Omental fat pad (tissue), 3 donors: ENCODE measurements at regions not wholly inside any gene's neighbourhood (a gene's known extent, or its start where the extent isn't known, plus 50 kb on each side); places are given as distances from the start of the nearest gene placed in this dataset. TPM values are rescaled to one million over a fixed set of nuclear protein-coding genes. Genes with fewer than 3 reads are reported as not detected.
"Not testable (repeated sequence)": the region's sequence is repeated elsewhere in the genome, so short reads cannot be mapped to it uniquely, and the experiment has no call there.

Source experiments
- ATAC-seq: fragments of 150-250 bp; one replicate; pipeline ENCODE4 v1.9.1; 2016; ENCODE audit warnings: mild to moderate bottlenecking, moderate library complexity; ENCODE audit not compliant: low FRiP score
- DNase-seq: peaks from one replicate; pipeline ENCODE4 v3.0.0-alpha.2; 2019; ENCODE audit warnings: low spot score
- small RNA-seq: library from RNA; depleted of rRNA; stranded (forward); fragments of <200 nt; gene quantifications from one replicate; pipeline ENCODE3, GENCODE V24; 2016
- TF ChIP-seq, protein P1 (sequence below), 3 donors: fragments of 450-650 bp; IDR thresholded peaks; one replicate each; pipeline ENCODE4 v1.5.1; 2016 to 2017; ENCODE audit warnings: antibody characterized with exemption in 3 of 3, mild to moderate bottlenecking in 3 of 3, moderate library complexity in 2 of 3

DNA sequence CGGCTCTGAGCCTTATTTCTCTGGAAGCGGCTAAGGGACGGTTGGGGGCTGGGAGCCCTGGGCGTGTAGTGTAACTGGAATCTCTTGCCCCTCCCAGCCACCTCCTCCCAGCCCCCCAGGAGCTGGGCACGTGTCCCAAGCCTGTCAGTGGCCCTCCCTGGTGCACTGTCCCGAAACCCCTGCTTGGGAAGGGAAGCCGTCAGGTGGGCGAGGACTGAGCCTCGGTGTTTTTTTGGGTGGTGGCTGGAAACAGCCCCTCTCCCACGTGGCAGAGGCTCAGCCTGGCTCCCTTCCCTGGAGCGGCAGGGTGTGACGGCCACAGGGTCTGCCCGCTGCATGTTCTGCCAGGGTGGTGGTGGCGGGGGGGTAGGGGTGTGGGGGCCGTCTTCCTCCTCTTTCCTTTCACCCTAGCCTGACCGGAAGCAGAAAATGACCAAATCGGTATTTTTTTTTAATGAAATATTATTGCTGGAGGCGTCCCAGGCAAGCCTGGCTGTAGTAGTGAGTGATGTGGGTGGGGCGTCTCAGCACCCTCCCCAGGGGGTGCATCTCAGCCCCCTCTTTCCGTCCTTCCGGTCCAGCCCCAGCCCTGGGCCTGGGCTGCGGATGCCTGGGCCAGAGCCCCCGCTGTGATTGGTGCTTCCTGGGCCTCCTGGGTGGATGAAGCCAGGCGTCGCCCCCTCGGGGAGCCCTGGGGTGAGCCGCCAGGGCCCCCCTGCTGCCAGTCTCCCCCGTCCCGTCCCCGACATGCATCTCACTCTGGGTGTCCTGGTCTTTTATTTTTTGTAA is 58.8 kb upstream of the GOLGA8A start:
- TF ChIP-seq, protein P1, sequence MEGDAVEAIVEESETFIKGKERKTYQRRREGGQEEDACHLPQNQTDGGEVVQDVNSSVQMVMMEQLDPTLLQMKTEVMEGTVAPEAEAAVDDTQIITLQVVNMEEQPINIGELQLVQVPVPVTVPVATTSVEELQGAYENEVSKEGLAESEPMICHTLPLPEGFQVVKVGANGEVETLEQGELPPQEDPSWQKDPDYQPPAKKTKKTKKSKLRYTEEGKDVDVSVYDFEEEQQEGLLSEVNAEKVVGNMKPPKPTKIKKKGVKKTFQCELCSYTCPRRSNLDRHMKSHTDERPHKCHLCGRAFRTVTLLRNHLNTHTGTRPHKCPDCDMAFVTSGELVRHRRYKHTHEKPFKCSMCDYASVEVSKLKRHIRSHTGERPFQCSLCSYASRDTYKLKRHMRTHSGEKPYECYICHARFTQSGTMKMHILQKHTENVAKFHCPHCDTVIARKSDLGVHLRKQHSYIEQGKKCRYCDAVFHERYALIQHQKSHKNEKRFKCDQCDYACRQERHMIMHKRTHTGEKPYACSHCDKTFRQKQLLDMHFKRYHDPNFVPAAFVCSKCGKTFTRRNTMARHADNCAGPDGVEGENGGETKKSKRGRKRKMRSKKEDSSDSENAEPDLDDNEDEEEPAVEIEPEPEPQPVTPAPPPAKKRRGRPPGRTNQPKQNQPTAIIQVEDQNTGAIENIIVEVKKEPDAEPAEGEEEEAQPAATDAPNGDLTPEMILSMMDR (IDR thresholded peaks at IDR 0.05): no peak
- DNase-seq: no peak
- no peak for ATAC-seq

DNA sequence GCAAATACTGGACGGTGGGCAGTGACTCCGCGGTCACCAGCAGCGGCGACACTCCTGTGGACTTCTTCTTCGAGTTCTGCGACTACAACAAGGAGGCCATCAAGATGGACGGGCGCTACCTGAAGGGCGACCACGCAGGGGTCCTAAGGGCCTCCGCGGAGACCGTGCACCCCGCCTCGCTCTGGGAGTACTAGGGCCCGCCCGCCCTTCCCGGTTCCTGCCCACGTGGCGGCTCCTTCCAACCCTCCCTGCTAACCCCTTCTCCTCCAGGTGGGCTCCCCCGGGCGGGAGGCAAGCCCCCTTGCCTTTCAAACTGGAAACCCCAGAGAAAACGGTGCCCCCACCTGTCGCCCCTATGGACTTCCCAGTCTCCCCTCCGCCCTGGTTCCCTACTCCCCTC is 58.1 kb upstream of the GOLGA8A start:
- DNase-seq, ATAC-seq: not testable (repeated sequence)

DNA sequence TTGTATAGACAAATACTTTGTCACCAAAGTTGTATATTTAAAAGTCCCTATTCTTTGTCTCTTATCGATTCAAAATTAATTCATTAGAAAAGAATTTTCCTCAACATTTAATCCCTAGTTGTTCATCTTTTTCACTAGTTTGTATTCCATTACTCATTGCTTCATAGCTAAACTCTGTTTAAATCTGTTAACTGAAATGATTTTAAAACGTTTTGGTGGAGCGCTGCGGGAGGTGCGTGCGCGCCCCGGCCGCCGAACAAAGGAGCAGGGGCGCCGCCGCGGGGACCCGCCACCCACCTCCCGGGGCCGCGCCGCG is 56.4 kb upstream of the GOLGA8A start:
- DNase-seq: no peak
- TF ChIP-seq, protein P1 (IDR thresholded peaks at IDR 0.05): no peak
- no peak for ATAC-seq

DNA sequence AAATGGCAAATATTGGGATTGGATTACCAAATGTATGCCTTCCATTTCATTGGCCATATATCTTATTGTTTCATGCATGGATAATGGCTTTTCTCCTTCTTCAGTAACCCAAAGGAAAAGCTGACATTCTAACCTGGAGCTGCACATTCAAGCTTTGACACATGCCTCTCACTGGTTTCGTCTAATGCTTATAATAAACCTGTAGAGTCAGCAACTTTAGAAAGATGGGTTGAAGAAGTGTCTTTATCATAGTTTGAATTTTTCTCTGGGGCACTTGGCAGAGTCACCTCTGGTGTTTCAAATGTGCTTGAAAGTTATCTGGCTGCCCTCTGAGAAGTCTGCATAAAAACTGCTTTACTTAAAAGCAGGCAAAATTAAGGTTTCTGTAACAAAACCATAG is 55.4 kb upstream of the GOLGA8A start:
- TF ChIP-seq, protein P1 (IDR thresholded peaks at IDR 0.05): no peak
- DNase-seq (no peak), ATAC-seq (no peak)

DNA sequence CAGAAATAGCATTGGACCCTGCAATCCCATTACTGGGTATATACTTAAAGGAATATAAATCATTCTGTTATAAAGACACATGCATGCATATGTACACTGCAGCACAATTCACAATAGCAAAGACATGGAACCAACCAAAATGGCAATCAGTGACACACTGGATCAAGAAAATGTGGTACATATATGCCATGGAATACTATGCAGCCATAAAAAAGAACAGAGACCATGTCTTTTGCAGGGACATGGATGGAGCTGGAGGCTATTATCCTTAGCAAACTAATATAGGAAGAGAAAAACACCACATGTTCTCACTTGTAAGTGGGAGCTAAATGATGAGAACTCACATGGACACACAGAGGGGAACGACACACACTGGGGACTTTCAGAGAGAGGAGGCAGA is 53.9 kb upstream of the GOLGA8A start:
- not testable (repeated sequence) for DNase-seq, ATAC-seq

DNA sequence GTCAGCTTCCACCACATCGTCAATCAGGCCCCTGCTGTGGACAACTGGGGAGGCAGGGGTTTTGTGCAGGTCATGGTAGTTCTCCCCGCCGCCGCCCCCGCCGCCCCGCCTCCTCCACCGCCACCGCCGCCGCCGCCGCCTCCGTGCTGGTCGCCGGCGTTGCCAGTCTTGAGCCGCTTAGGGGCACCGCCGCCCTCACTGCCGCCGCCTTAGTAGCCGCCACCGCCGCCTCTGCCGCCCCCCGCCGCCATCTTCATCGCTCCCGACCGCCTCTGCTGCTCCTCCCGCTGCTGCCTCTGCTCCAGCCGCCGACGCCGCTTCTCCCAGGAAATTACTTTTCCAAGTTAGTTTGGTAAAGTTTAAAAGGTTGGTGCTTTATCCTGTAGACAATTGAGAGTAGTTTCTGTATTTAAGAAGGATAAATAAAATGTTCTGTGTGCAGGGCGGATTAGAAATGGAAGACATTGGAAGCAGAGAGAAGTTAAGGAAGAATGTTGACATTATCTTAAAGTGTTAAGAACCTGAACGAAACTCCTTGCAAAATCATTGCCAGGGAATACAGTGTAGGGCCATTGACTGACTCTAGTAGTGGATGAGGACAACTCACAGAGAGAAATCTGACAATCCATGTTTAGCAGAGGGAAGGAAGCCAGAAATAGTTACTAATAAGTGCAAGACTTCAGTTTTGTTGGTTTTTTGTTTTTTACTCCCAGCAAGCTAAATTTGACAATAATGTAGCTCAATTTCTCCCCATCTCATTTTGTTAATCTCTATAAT is 53.0 kb upstream of the GOLGA8A start:
- TF ChIP-seq, protein P1 (IDR thresholded peaks at IDR 0.05): no peak
- DNase-seq: no peak
- ATAC-seq: no peak

DNA sequence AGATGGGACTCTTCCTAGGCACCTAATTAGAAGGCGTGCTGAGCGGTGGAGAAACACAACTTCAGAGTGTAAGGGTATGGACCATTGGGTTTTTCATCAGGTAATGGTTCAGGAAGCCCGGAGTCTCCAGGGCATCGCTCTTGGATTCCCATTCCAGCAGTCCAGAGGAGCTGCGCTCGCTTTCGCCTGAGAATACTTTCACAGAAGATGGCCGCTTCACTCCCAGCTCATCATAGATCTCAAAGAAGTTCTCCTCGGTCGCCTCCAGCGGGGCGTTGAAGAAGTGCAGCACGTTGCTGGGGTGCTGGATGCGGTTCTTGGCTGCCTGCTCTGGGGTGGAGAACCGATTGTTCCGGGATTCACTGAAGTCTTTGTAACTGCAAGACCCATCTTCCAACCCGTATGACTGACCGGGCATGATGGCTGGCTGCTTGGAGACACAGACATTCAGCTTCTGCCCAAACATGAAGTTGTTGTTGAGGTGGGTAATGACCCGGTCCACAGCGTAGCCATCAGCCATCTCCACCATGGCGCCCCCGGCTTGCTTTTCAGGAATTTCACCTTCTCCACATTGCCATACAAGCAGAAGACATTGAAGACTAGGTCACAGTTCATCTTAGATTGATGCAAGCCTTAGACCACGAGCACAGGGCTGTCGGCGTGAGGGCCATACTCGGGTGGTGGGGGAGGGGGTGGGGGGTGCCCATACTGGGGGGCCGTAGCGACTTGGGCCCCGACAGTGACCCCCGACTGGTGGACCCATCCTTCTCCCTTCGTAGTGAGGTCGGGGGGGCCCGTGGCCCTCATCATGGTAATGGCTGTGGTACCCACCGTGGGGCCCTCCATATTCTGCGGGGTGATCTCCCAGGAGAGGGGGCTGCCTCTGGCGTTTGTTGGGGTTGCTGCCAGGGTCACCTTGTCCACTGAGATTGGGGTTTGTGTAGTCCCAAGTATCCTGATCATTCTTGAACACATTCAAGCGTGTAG is 51.7 kb upstream of the GOLGA8A start:
- DNase-seq, ATAC-seq: not testable (repeated sequence)

Small RNAs in the stretch of these regions (small RNA-seq; reads per million reads assigned to genes)
- gene MIR1233-2: not detected
